NCI-H2107 treated with DMSO at 0.1 percent for 48 hours (cell line): ENCODE measurements at regions not wholly inside any gene's neighbourhood (a gene's known extent, or its start where the extent isn't known, plus 50 kb on each side); places are given as distances from the start of the nearest gene placed in this dataset.

Source experiments
- DNase-seq: peaks from one replicate; lab custom pipeline; 2025; ENCODE audit not compliant: unreplicated experiment; lab: John Stamatoyannopoulos, UW

GRCh38 chr4:138697851-138698250, 317.7 kb upstream of the NOCT start:
- DNase-seq = no peak

GRCh38 chr4:138696771-138697170, 318.8 kb upstream of the NOCT start:
- no peak for DNase-seq

GRCh38 chr4:138696058-138696457, 319.5 kb upstream of the NOCT start:
- DNase-seq = no peak

GRCh38 chr4:138693526-138693925, 322.1 kb upstream of the NOCT start:
- no peak for DNase-seq

GRCh38 chr4:138692411-138692810, 323.2 kb upstream of the NOCT start:
- no peak for DNase-seq

GRCh38 chr4:138689593-138689992, 326.0 kb upstream of the NOCT start:
- DNase-seq = no peak

- no peak for DNase-seq
Observed at GRCh38 chr4:138689187-138689586, 326.4 kb upstream of the NOCT start.

GRCh38 chr4:138688408-138689085, 327.0 kb upstream of the NOCT start:
- DNase-seq = no peak

- DNase-seq = no peak
Observed at GRCh38 chr4:138686106-138686835, 329.3 kb upstream of the NOCT start.

- DNase-seq = no peak
Observed at GRCh38 chr4:138685316-138685715, 330.3 kb upstream of the NOCT start.

GRCh38 chr4:138680989-138681604, 334.5 kb upstream of the NOCT start:
- DNase-seq = peak; percentile 37

GRCh38 chr4:138680256-138680655, 335.3 kb upstream of the NOCT start:
- DNase-seq = no peak

GRCh38 chr4:138678985-138679746, 336.4 kb upstream of the NOCT start:
- DNase-seq = no peak

- no peak for DNase-seq
Observed at GRCh38 chr4:138677748-138678147, 337.8 kb upstream of the NOCT start.

- DNase-seq = no peak
Observed at GRCh38 chr4:138677212-138677611, 338.4 kb upstream of the NOCT start.

GRCh38 chr4:138675685-138676084, 339.9 kb upstream of the NOCT start:
- DNase-seq = no peak

- DNase-seq = no peak
Observed at GRCh38 chr4:138674209-138674608, 341.4 kb upstream of the NOCT start.

- DNase-seq = no peak
Observed at GRCh38 chr4:138673053-138673452, 342.5 kb upstream of the NOCT start.

- no peak for DNase-seq
Observed at GRCh38 chr4:138672393-138672976, 343.1 kb upstream of the NOCT start.

- no peak for DNase-seq
Observed at GRCh38 chr4:138671606-138672084, 343.9 kb upstream of the NOCT start.

GRCh38 chr4:138671106-138671505, 344.5 kb upstream of the NOCT start:
- DNase-seq = no peak
